Chondrocyte (in vitro differentiated cells): ENCODE measurements at regions not wholly inside any gene's neighbourhood (a gene's known extent, or its start where the extent isn't known, plus 50 kb on each side); places are given as distances from the start of the nearest gene placed in this dataset.

ENCODE experiments used
- DNase-seq: peaks from one replicate; pipeline ENCODE4 v3.0.0; 2021; ENCODE audit warnings: mixed read lengths, low spot score
- H3K27ac Mint-ChIP-seq: one replicate; pipeline ENCODE4 v1.8.0; 2021; ENCODE audit warnings: mild to moderate bottlenecking, moderate library complexity, mixed read lengths; ENCODE audit not compliant: unreplicated experiment
- H3K27me3 Mint-ChIP-seq: 2 replicates; pipeline ENCODE4 v1.8.0; 2021; ENCODE audit warnings: low read depth, mixed read lengths
- H3K36me3 Mint-ChIP-seq: 2 replicates; pipeline ENCODE4 v1.8.0; 2021; ENCODE audit warnings: low read depth, mixed read lengths
- H3K4me1 Mint-ChIP-seq: 2 replicates; pipeline ENCODE4 v1.8.0; 2021; ENCODE audit warnings: low read depth, mild to moderate bottlenecking, mixed read lengths
- H3K4me3 Mint-ChIP-seq: one replicate; pipeline ENCODE4 v1.8.0; 2021; ENCODE audit warnings: mild to moderate bottlenecking, moderate library complexity, mixed read lengths; ENCODE audit not compliant: unreplicated experiment
- H3K9me3 Mint-ChIP-seq: 2 replicates; pipeline ENCODE4 v1.8.0; 2021; ENCODE audit warnings: low read depth, mixed read lengths
- TF ChIP-seq, protein P1 (sequence below): fragments of 200-600 bp; sonication (generic); IDR thresholded peaks from 2 replicates; pipeline ENCODE4 v1.5.0; 2021; ENCODE audit warnings: antibody characterized with exemption, mild to moderate bottlenecking, moderate library complexity

DNA sequence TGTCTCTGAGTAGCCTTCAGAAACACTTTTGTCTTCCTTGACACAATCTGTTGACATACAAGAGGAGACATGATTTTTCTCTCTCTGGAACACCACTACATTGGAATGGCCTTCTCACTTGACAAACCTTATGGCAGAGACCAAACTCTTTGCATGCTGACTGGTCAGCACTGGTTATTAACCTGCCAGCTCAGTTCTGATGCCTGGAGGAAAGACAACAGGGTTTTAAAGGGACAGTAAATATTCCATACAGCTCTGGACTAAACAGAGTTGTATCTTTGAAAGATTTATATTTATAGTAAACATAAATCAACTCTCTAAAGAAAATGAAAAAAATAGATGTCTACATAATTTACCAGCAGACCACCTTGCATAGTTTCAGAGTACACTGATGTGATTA, 1139.1 kb upstream of the CDH8 start:
- TF ChIP-seq, protein P1, sequence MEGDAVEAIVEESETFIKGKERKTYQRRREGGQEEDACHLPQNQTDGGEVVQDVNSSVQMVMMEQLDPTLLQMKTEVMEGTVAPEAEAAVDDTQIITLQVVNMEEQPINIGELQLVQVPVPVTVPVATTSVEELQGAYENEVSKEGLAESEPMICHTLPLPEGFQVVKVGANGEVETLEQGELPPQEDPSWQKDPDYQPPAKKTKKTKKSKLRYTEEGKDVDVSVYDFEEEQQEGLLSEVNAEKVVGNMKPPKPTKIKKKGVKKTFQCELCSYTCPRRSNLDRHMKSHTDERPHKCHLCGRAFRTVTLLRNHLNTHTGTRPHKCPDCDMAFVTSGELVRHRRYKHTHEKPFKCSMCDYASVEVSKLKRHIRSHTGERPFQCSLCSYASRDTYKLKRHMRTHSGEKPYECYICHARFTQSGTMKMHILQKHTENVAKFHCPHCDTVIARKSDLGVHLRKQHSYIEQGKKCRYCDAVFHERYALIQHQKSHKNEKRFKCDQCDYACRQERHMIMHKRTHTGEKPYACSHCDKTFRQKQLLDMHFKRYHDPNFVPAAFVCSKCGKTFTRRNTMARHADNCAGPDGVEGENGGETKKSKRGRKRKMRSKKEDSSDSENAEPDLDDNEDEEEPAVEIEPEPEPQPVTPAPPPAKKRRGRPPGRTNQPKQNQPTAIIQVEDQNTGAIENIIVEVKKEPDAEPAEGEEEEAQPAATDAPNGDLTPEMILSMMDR: no peak
- no peak for DNase-seq
- no peak overlapping the region for H3K4me3 Mint-ChIP-seq
- H3K36me3 Mint-ChIP-seq: no peaks in the 10 kb centered on the region
- no peak overlapping the region for H3K27ac Mint-ChIP-seq
- H3K27me3 Mint-ChIP-seq: no peaks in the 10 kb centered on the region
- peaks cover 4% of the 10 kb centered on the region for H3K9me3 Mint-ChIP-seq
- H3K4me1 Mint-ChIP-seq: no peaks in the 10 kb centered on the region

GRCh38 chr16:63174801-63175200, 1138.6 kb upstream of the CDH8 start:
- no peaks in the 10 kb centered on the region for H3K36me3 Mint-ChIP-seq
- H3K27ac Mint-ChIP-seq: no peak overlapping the region
- H3K27me3 Mint-ChIP-seq: no peaks in the 10 kb centered on the region
- TF ChIP-seq, protein P1: no peak
- no peak for DNase-seq
- H3K4me1 Mint-ChIP-seq: no peaks in the 10 kb centered on the region
- peaks cover 4% of the 10 kb centered on the region for H3K9me3 Mint-ChIP-seq
- no peak overlapping the region for H3K4me3 Mint-ChIP-seq

- H3K4me3 Mint-ChIP-seq: no peak overlapping the region
- H3K27me3 Mint-ChIP-seq: peaks cover 1% of the 10 kb centered on the region
- DNase-seq: no peak
- H3K9me3 Mint-ChIP-seq: peaks cover 4% of the 10 kb centered on the region
- H3K27ac Mint-ChIP-seq: no peak overlapping the region
- no peaks in the 10 kb centered on the region for H3K4me1 Mint-ChIP-seq
- no peaks in the 10 kb centered on the region for H3K36me3 Mint-ChIP-seq
- TF ChIP-seq, protein P1: no peak
These were observed 1135.3 kb upstream of the CDH8 start for GRCh38 chr16:63171545-63171944.

- Mint-ChIP-seq H3K9me3 (peaks cover 4% of the 10 kb centered on the region), H3K27me3 (peaks cover 1% of the 10 kb centered on the region), H3K4me1 (no peaks in the 10 kb centered on the region), H3K4me3 (no peak overlapping the region), H3K27ac (no peak overlapping the region), H3K36me3 (no peaks in the 10 kb centered on the region)
- no peak for DNase-seq
- TF ChIP-seq, protein P1: no peak
These were observed 1132.9 kb upstream of the CDH8 start for GRCh38 chr16:63169100-63169499.

GRCh38 chr16:63157818-63158217, 1121.6 kb upstream of the CDH8 start:
- peak; percentile 32 for DNase-seq
- TF ChIP-seq, protein P1: no peak
- Mint-ChIP-seq H3K9me3 (no peaks in the 10 kb centered on the region), H3K27ac (no peak overlapping the region), H3K36me3 (no peaks in the 10 kb centered on the region), H3K27me3 (peaks cover 2% of the 10 kb centered on the region), H3K4me3 (no peak overlapping the region), H3K4me1 (no peaks in the 10 kb centered on the region)
